HG03066 (cell line): ENCODE measurements at regions not wholly inside any gene's neighbourhood (a gene's known extent, or its start where the extent isn't known, plus 50 kb on each side); places are given as distances from the start of the nearest gene placed in this dataset.

Source experiments
- ATAC-seq: cut with Tn5 transposase; IDR thresholded peaks from one replicate; pipeline ENCODE4 v1.9.1; 2021; ENCODE audit warnings: low read depth; ENCODE audit not compliant: unreplicated experiment

DNA sequence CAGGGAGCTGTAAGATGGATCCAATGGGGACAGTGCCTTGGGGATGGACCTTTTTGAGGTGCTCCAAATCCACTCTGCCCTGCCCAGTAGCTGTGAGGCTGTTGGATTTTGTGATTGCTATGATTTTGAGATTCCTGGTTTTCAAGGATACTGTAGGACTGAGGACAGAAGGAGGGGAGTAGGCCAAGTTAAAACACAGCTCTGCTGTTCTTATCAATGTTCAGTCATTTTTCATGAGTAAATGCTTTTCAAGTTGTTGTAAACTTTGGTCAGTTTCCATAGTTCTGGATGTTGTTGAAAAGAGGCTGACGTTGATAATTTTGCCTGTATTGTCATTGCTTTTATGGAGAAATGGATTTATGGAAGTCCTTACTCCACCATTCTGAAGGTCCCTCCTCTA lies 361.2 kb downstream of the ZNF516 start:
- ATAC-seq: no peak

DNA sequence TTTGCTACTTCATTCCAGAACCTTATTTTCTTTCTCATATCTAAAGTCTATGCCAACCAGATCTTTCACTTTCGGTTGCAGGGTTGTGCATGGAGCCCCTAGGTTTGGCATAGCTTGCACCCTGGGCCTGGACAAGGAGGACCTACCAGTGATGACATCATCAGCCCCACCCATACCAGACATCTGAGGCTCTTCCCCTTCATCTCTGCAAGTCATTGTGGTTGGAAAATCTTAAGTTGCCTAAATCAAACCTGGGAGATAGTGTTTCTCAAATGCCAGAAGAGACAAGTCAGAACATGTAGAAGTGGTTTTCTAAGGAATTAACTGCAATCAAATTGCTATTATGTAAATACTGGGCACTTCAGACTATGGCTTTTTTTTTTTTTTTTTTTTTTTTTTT lies 363.3 kb downstream of the ZNF516 start:
- ATAC-seq: no peak

DNA sequence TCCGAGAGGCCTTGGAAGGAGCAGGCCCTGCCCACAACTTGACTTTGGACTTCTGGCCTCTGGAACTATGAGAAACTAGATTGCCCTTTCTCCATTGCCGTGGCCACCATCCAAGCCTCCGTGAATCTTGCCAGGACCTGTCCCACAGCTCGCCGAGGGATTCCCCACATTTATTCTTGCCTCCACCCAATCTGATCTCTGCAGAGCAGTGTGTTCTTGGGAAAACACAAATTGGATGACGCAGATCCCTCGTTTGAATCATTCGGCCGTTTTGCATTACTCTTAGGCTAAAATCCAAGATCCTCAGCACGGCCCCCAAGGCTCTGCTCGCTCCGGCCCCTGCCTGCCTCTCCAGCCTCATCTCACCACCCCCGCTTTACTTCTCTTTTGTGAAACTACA lies 364.2 kb downstream of the ZNF516 start:
- ATAC-seq: no peak

DNA sequence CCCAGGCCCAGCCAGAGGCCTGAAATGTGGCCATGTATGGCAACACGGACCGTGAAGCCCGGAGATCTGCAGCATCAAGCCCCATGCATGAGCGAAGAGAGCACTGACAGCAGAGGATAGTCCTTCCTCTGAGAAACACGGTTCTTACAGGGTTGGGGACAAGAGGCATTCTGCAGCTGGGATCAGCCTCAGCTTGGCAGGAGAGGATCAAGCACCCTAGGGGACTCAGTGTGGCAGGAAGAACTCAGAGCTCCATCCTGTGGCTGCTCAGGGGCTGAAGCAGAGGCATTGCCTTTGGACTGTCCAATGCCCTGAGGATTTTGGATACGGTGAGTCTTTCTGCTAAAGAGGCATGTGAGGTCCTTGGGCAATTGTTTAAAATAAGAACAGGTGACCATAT lies 368.7 kb downstream of the ZNF516 start:
- ATAC-seq: no peak

DNA sequence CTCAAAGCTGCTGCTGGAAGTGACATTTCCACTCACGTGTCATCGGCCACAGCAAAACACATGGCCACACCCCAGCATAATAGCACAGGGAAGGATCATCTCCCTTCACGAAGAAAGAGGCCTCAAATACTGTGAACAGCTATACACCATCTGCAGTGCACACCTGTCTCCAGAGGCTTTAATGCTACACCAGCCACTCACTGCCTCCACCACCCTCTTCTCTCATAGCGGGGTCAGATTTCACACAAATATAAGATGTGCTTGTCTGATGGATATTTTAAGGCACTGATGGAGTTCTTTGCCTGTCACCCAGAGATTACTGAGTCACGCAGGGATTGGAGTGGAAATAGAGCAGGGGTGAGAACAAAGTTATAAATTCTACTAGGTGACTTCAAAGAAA lies 374.0 kb downstream of the ZNF516 start:
- ATAC-seq: no peak

DNA sequence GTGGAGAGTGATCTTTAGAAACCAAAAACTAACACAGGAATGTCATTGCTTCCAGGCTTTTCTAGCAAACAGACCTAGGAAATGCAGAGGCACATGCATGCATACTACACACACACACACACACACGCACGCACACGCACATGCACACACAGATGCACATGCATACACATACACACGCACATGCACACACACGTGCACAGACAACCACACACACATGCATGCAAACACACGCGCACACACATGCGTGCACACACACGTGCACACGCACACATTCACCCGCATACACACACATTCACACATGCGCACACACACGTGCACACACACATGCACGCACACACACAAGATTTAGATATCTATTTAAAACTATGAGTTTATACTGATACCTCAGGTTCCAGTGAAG lies 379.5 kb downstream of the ZNF516 start:
- ATAC-seq: no peak

DNA sequence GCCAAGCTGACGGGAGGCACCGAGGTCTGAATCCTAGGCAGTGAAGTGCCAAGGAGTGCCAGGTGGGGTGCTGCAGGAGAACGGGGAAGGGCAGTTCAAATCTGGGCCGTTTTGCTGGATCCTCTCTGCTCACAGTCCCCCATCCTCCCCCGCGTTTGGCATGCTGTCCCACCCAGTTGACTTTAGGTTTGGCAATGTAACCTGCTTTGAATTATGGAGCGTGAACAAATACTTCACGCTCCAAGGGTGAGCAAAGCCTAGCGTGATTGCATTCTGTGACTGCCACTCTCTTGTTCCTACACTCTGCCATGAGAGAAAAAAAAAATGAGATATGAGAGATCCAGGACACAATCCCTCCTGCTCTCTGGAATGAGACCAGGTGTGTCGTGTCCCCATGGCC lies 381.9 kb downstream of the ZNF516 start:
- ATAC-seq: no peak

DNA sequence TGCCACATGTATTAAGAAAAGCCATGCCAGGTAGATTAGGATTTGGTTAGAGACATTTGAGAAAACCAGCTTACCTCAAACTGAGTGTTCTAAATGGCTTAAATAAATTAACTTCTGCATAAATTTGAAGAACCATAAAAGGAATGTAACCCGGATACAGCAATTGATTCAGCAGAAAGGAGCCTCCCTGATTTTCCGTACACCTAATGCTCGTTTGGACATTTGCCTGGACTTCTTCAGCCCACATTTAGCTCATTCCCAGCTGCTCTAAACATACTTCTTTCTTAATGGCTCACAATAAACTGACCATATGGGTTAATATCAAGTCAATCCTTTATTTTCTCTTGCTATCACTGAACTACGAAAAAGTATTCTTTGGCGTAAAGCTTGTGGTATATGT lies 392.4 kb downstream of the ZNF516 start:
- no peak for ATAC-seq

DNA sequence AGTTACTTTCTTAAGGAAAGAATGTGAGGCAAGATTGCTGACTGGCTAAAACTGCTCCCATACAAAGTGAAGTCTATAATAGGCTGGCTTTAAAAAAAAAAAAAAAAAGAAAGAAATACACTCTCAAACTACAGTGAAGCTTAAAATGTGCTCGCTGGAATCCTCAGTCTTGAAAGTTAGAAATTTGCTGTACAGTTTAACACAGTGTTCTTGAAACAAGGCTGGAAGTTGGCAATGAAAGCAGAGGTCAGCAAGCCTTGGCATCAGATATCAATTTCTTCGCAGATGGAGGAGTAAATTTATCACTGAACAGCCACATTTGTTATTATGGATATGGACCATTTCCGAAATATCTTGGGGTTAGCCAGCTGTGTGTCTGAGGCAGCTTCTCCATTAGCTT lies 392.9 kb downstream of the ZNF516 start:
- no peak for ATAC-seq

DNA sequence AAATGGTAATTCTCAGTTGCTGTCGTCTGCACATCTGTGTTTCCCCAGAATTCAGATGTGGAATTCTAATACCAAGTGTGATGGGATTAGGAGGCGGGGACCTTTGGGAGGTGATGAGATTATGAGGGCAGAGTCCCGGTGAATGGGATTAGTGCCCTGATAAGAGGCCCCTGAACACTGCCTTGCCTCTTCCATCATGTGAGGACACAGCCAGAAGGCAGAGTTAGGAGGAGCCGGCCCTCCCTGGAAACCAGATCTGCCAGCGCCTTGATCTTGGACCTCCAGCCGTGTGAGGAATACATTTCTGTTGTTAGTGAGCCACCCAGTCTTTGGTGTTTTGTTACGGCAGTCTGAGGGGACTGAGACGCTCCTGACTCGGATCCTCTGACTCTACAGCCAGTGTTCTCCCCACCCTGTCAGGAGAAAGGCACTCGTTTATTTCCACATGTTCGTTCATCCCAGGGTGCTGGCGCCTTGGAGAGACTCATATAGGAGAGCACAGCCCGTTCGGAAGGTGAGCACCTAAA lies 395.0 kb downstream of the ZNF516 start:
- no peak for ATAC-seq

DNA sequence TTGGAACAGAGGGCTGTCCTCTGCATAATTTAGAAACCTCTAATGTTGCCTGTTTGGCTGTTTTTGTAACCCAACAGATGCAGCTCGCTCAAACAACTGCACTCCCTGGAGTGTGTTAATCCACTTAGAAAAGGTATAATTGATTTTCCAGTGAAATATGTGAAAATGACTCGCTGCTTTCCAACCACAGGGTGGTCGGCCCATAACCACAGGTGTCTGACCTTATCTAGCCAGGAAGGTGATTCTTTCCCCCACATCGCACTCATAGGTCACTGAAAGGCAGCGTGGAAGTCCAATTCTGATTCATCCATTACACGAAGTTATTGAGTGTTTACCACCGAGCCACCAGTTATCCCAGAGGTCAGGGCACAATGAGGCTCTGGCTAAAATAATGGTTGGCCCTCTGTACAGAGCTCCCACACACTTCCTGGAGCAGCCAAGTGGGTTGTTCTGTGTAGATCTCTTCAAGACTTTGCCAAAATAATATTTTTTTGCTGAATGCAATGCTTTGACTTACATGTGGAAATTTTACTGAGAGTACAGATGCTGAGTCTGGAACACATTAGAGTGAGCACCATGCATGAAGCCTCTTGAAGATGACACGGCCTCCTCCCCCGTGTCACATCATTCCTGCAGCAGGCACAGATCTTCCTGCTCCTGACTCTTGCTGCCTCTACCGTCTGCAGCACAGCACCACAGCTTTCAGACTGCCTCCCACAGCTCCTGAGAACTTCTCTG lies 396.2 kb downstream of the ZNF516 start:
- no peak for ATAC-seq

DNA sequence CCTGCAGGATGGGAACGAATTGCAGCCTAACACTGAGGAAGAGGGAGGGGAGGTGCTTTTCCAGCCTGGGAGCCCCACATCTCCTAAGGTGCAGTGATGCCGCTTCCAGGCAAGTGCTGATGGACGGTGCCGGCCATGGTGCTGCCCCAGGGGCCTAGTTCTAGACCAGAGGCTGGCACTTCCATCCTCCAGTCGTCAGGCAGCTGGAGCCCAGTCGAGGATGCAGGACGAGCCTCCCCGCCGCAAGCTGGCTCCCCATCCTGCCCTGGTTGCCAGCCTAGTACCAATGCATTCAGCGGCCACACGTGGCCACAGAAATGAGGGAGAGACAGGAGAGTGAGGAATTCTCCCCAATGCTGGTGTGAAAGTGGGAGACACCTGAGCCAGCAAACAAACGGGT lies 413.5 kb downstream of the ZNF516 start:
- no peak for ATAC-seq

DNA sequence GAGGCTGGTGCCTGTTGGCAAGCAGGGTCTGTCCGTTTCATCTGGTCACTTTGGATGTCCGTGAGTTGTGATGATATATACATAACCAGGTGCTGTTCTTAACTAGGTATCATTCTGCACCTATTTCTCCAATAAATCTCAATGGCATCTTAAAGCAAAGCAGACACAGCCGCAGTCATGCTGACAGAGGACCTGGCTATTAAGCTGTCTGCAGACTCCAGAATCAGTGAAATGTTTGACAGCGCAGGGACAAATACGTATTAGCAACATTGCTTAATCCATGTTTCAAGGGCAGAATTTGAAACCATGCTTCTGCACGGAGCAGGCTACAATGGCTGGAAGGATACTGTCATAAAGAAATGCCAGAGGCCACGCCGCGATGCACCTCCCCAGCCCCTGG lies 414.6 kb downstream of the ZNF516 start:
- ATAC-seq: no peak

DNA sequence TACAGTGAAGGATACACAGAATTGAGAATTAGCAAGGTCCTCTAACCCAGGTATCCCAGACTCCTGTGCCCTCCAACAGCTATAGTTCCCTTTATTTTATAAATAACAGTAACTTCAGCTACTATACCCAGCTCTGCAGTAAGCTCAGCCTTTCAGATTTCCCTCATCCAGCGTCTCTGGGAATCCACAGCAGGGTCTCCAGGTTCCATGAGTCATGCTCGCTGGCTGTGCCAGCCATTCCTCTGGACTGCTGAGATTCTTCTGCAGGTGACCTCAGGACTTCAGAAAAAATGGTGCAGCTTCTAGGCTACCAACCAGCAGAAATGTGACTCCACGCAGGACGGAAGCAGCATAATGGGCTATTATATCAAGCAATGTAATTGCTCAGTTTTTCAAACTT lies 419.3 kb downstream of the ZNF516 start:
- no peak for ATAC-seq

DNA sequence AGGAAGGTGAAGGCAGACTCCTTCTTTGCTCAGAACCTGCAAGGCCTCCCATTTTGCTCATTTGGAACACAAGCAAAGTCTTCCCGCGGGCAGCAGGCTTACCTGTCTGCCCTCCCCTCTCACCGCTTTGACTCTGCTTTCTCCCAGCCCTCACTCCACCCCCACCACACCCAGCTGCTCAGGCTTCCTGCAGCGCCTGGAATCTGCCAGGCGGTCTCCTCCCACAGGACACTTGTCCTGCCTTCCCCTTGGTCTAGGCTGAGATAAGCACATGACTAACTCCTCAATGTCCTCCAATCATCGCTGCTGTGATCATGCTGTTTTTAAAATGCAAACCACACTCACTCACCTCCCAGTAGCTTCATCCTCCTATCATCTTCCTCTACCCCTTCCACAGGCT lies 430.0 kb downstream of the ZNF516 start:
- ATAC-seq: no peak

DNA sequence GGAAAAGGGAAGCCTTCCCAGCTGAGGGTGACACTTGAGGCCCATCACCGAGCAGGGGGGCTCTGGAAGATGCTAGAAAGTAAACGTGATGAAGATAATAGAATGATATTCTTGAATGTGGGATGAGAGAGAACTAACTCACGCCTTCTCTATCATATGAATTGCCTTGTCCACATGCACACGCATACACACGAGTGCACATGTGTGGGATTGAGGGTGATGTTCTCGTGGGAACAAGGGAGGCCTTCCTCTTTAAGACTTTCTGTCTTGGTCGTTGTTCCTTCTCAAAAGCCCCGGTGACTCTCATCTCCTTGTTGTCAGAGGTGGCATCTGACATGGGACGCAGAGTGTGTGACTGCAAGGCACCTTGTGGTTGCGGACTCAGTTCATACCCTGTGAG lies 436.9 kb downstream of the ZNF516 start:
- no peak for ATAC-seq

DNA sequence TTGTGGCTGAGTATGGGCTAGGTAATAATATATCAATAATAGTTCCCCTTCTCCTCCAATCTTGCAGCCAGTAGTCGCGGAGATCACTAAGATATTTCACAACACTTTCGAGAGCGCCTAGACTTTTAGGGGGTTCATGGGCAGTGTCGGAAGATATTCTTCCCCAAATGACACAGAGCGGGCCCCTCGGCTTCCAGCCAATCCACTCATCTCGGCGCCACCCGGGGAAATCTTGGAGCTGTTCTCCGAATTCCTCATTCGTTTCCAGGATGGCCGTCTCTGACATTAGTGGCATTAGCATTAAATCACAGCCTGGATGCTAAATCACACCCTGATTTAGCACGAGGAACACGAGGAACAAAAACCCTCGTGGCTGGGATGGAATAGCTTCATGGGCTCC lies 437.7 kb downstream of the ZNF516 start:
- no peak for ATAC-seq

DNA sequence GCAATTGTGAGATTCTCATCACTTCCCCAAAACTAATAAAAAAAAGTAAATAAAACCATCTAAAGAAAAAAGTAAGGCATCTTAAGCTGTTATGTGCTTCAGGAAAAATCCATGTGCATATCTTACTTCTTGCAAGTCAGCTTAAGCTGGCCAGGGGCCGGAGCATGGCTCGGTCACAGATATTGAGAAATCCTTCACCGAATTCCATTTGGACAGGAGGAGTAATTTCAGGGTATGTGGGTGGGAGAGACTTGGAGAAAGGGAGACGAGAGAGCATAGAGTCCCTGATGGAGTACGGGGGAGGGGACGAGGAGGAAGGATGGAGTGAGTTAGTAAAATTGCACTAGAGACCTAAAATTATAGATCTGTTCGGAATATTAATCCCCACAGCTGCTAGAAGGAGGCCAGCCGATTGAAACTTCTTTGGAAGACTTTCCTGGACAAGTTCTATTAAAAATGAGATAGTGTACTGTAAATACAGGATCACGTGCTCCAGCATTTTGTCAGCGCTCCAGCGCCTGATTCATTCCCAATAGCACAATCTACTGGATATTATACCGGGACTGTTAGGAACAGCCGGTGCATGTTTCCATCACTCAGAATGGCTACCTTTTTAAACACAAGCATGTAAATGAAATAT lies 438.5 kb downstream of the ZNF516 start:
- no peak for ATAC-seq

DNA sequence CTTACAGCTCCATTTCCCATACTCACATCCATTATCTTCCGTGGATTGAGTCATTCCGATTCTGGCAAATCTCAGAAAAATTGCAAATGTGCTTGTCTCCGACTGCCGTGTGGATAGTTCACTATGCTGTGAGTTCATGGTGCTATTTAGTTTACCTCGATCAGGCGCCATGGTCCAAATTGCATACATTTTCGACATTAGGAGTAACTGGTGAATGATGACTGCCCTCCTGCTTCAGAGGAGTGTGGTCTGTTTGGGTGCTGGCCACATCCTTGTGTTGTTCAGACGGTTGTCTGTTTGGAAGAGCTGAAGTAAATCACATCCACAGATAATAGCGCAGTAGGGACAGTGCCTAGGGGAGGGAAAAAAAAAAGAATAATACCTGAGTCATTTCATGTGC lies 439.5 kb downstream of the ZNF516 start:
- no peak for ATAC-seq

DNA sequence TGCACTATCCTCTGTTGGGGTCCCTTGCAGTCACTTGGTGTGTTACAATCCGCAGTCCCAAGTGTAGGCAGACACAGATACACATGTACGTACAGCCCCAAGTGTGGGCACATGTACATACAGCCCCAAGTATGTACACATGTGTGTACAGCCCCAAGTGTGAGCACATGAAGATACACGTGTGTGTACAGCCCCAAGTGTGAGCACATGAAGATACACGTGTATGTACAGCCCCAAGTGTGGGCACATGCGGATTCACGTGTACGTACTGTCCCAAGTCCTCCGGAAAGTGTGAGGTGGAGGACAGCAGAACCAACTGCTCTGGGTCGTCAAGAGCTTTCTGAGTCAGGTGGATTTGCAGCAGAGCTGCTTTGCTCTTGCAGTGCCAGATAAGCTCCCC lies 440.0 kb downstream of the ZNF516 start:
- no peak for ATAC-seq

DNA sequence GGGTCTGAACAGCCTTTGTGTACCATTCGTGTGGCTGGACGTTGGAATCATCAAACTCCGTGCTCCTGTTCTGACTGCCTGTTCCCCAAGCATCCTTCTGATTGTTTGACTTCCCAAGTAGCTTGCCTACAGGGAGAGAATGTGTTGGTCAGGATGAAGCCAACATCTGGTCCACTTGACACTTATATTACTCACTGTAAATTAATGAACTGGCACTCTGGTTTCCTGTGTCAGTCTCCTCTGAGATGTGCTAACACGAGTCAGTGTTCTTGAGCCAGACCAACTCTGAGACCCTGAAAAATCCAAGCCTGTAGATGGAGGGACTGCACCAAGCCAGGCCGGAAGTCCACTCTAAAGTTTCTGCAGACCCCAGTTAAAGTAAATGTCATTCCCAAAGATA lies 440.9 kb downstream of the ZNF516 start:
- ATAC-seq: no peak

DNA sequence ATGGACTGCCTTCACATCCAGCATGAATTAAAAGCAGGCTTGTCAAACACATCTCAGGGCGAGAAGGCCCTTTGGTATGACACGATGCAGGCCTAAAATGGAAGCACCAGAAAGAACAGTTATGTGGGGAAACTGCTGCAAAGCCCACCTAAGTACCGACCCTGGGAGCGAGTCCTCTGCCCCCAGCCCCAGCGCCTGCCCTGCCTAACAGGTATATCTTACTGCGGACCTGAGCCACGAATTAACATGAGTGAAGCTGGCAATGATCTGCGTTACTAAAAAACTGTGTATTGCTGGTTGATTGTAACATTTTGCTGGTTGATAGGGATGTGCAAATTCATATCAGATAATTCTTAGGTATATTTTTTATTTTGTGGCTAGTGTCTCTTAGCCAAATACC lies 441.5 kb downstream of the ZNF516 start:
- ATAC-seq: no peak
